IMR-90 (cell line): ENCODE measurements at regions not wholly inside any gene's neighbourhood (a gene's known extent, or its start where the extent isn't known, plus 50 kb on each side); places are given as distances from the start of the nearest gene placed in this dataset.

Experiments
- ATAC-seq: fragments of 200-7000 bp; cut with Tn5 transposase; 2 replicates; pipeline ENCODE4 v1.9.1; 2020; ENCODE audit warnings: low read depth, mild to moderate bottlenecking, moderate library complexity
- BruUV-seq: library from RNA; stranded (reverse); fragments of 400-500 nt; replicated peaks from 2 replicates; lab custom pipeline; 2021; lab: Mats Ljungman, UMichigan
- CTCF ChIA-PET: fragments of 300-600 bp; formaldehyde crosslinking; extraction: SDS; loops from one replicate; lab custom pipeline; 2021; ENCODE audit warnings: antibody characterized with exemption; lab: Yijun Ruan, JAX
- POLR2A ChIA-PET: fragments of 300-600 bp; sonication (Branson Sonifier 250); formaldehyde crosslinking; loops from one replicate; lab custom pipeline; 2022; ENCODE audit warnings: antibody characterized with exemption; ENCODE audit not compliant: unreplicated experiment; lab: Charles Lee
- DNase-seq: peaks from one replicate; pipeline ENCODE4 v3.0.0; 2013
- H2AFZ ChIP-seq: replicated peaks from 2 replicates; pipeline ENCODE3; 2013; ENCODE audit warnings: low read length, mild to moderate bottlenecking; ENCODE audit not compliant: poor library complexity
- H2AK5ac ChIP-seq: 2 replicates; pipeline ENCODE4 v1.6.1; 2013; ENCODE audit warnings: low read depth, low read length, inconsistent platforms
- H2AK9ac ChIP-seq: replicated peaks from 2 replicates; pipeline ENCODE3; 2013; ENCODE audit warnings: mild to moderate bottlenecking, low read depth, low read length, moderate library complexity; ENCODE audit not compliant: poor library complexity
- H2BK120ac ChIP-seq: 2 replicates; pipeline ENCODE4 v1.6.1; 2013; ENCODE audit warnings: low read depth, low read length, inconsistent platforms
- H2BK15ac ChIP-seq: 3 replicates; pipeline ENCODE4 v1.6.1; 2013; ENCODE audit warnings: low read depth, low read length, inconsistent platforms
- H2BK20ac ChIP-seq: 2 replicates; pipeline ENCODE4 v1.6.1; 2013; ENCODE audit warnings: low read depth, mild to moderate bottlenecking, inconsistent platforms, low read length, moderate library complexity
- H2BK5ac ChIP-seq: 2 replicates; pipeline ENCODE4 v1.6.1; 2013; ENCODE audit warnings: mild to moderate bottlenecking, low read depth, low read length, inconsistent platforms; ENCODE audit not compliant: poor library complexity, severe bottlenecking
- H3K14ac ChIP-seq: replicated peaks from 2 replicates; pipeline ENCODE4 v1.6.1; 2013; ENCODE audit warnings: low read depth, low read length, inconsistent platforms
- H3K18ac ChIP-seq: 2 replicates; pipeline ENCODE4 v1.6.1; 2013; ENCODE audit warnings: low read depth, low read length, control low read depth
- H3K23ac ChIP-seq: 2 replicates; pipeline ENCODE4 v1.6.1; 2013; ENCODE audit warnings: low read depth, low read length, inconsistent platforms
- H3K27ac ChIP-seq: 2 replicates; pipeline ENCODE4 v1.5.1; 2013; ENCODE audit warnings: mild to moderate bottlenecking, control low read depth, low read length; ENCODE audit not compliant: insufficient read depth
- H3K27me3 ChIP-seq: 2 replicates; pipeline ENCODE4 v1.6.1; 2013; ENCODE audit warnings: low read length; ENCODE audit not compliant: control insufficient read depth, insufficient read depth
- H3K36me3 ChIP-seq: 2 replicates; pipeline ENCODE4 v1.6.1; 2013; ENCODE audit warnings: low read length, mixed read lengths; ENCODE audit not compliant: control insufficient read depth, insufficient read depth
- H3K4ac ChIP-seq: 2 replicates; pipeline ENCODE4 v1.6.1; 2013; ENCODE audit warnings: low read depth, low read length, inconsistent platforms
- H3K4me1 ChIP-seq: 2 replicates; pipeline ENCODE4 v1.6.1; 2013; ENCODE audit warnings: low read length, mixed read lengths; ENCODE audit not compliant: control insufficient read depth, insufficient read depth
- H3K4me2 ChIP-seq: 2 replicates; pipeline ENCODE4 v1.6.1; 2013; ENCODE audit warnings: low read depth, mild to moderate bottlenecking, control low read depth, low read length, moderate library complexity
- H3K4me3 ChIP-seq: 2 replicates; pipeline ENCODE4 v1.5.1; 2013; ENCODE audit warnings: low read depth, mild to moderate bottlenecking, control low read depth, low read length, moderate library complexity; ENCODE audit not compliant: insufficient read depth
- H3K56ac ChIP-seq: 2 replicates; pipeline ENCODE4 v1.6.1; 2013; ENCODE audit warnings: low read length, inconsistent platforms; ENCODE audit not compliant: insufficient read depth; ENCODE audit errors: extremely low read depth
- H3K79me1 ChIP-seq, 2 experiments: 2 replicates each; pipeline ENCODE4 v1.6.1; 2013; ENCODE audit warnings: low read length in 2 of 2, inconsistent platforms in 1 of 2, low read depth in 1 of 2
- H3K9ac ChIP-seq: 2 replicates; pipeline ENCODE4 v1.6.1; 2013; ENCODE audit warnings: low read depth, low read length, control low read depth
- H3K9me1 ChIP-seq: 2 replicates; pipeline ENCODE4 v1.6.1; 2013; ENCODE audit warnings: low read length, inconsistent platforms; ENCODE audit not compliant: insufficient read depth
- H3K9me3 ChIP-seq: 2 replicates; pipeline ENCODE4 v1.6.1; 2013; ENCODE audit warnings: low read length; ENCODE audit not compliant: control insufficient read depth, insufficient read depth
- H4K20me1 ChIP-seq: 2 replicates; pipeline ENCODE4 v1.6.1; 2013; ENCODE audit warnings: low read length, inconsistent platforms; ENCODE audit not compliant: insufficient read depth
- H4K5ac ChIP-seq: 2 replicates; pipeline ENCODE4 v1.6.1; 2013; ENCODE audit warnings: mild to moderate bottlenecking, low read depth, low read length, control low read depth
- H4K8ac ChIP-seq, 2 experiments: 2 replicates each; pipeline ENCODE4 v1.6.1; 2013; ENCODE audit warnings: low read depth in 2 of 2, low read length in 2 of 2, control low read depth in 1 of 2, inconsistent platforms in 1 of 2
- H4K91ac ChIP-seq: 2 replicates; pipeline ENCODE4 v1.6.1; 2013; ENCODE audit warnings: low read depth, low read length, inconsistent platforms; ENCODE audit not compliant: insufficient read depth
- CEBPB ChIP-seq: IDR thresholded peaks from 2 replicates; pipeline ENCODE4 v1.6.1; 2012; ENCODE audit warnings: low read depth, low read length, improper control_type of control experiment
- FOS ChIP-seq: fragments of 150-350 bp; IDR thresholded peaks from 2 replicates; pipeline ENCODE4 v1.6.1; 2016; ENCODE audit warnings: low read depth, low read length
- WGBS, 2 experiments: methylation state at CpG; one replicate each; pipeline versions ENCODE4 v1.1.5 to v1.1.7; 2013; ENCODE audit warnings: missing lambda C conversion rate in 2 of 2; ENCODE audit not compliant: insufficient read length in 1 of 2; ENCODE audit errors: extremely low coverage in 2 of 2; 5-methylcytosine and 5-hydroxymethylcytosine counted together
- dilution Hi-C: fragments of 300-500 bp; cut with HindIII; formaldehyde crosslinking; loops from one replicate; pipeline ENCODE4 v1.14.3; 2018; ENCODE audit warnings: low sequenced_read_pairs; ENCODE audit not compliant: unreplicated experiment
- in situ Hi-C: fragments of 300-500 bp; cut with MboI; formaldehyde crosslinking; loops from 3 replicates; pipeline ENCODE4 v1.14.3; 2019; ENCODE audit warnings: low sequenced_read_pairs, inconsistent platforms, mixed read lengths
- intact Hi-C: fragments of 100-400 bp; cut with micrococcal nuclease; formaldehyde crosslinking; loops from 2 replicates; pipeline ENCODE4 v1.10.0; 2022

DNA sequence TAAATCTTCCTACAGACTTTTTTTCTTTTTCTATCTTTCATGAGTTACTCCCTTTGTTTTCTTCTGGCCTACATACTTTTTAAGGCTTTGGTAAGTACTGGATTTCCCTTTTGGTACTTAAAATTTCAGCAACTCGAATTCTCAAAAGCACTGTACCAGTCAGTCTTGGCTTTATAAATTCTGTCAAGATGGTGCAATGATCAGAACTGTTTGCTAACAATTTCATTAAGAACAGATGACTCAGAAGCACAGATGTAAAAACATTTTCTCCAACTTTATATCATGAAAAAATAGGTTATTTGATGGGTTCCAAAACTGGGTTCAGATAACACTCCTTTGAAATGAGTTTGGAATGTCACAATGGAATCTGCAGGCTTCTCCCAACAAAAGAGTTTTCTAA lies 1961.8 kb upstream of the FLRT2 start:
- Histone ChIP-seq H4K5ac (no peak overlapping the region), H3K4ac (no peak overlapping the region), H2AFZ (no peak overlapping the region), H3K27ac (no peak overlapping the region), H3K14ac (no peak overlapping the region), H2AK5ac (no peak overlapping the region), H3K23ac (no peak overlapping the region), H3K9me1 (no peaks in the 10 kb centered on the region), H3K18ac (no peak overlapping the region), H2AK9ac (no peak overlapping the region), H3K27me3 (no peaks in the 10 kb centered on the region), H4K20me1 (no peaks in the 10 kb centered on the region), H3K36me3 (no peaks in the 10 kb centered on the region), H3K9ac (no peak overlapping the region), H4K91ac (no peak overlapping the region), H3K4me3 (no peak overlapping the region), H2BK15ac (no peak overlapping the region), H3K79me1 (no peaks in the 10 kb centered on the region), H3K9me3 (no peaks in the 10 kb centered on the region), H2BK20ac (no peak overlapping the region), H4K8ac (no peak overlapping the region), H2BK120ac (no peak overlapping the region), H2BK5ac (no peak overlapping the region), H3K4me2 (no peak overlapping the region), H3K56ac (no peak overlapping the region), H3K4me1 (peaks cover 2% of the 10 kb centered on the region; the same call in 1 of the 2 replicates)
- no CpG with 5 or more reads among the region's 1 CpG for WGBS, 2 experiments
- no peak for ATAC-seq
- in situ Hi-C loops (no loop called here), dilution Hi-C loops (no loop called here), intact Hi-C loops (no loop called here)
- CTCF ChIA-PET: no interaction called here
- no TSS peak for BruUV-seq
- TF ChIP-seq CEBPB (0 out of 2 replicates have a peak, but pooled peaks have one; percentile 6), FOS (no peak)
- POLR2A ChIA-PET: no interaction called here
- DNase-seq: peak; percentile 35
